ENCODE measurements at regions not wholly inside any gene's neighbourhood (a gene's known extent, or its start where the extent isn't known, plus 50 kb on each side); places are given as distances from the start of the nearest gene placed in this dataset.

DNA sequence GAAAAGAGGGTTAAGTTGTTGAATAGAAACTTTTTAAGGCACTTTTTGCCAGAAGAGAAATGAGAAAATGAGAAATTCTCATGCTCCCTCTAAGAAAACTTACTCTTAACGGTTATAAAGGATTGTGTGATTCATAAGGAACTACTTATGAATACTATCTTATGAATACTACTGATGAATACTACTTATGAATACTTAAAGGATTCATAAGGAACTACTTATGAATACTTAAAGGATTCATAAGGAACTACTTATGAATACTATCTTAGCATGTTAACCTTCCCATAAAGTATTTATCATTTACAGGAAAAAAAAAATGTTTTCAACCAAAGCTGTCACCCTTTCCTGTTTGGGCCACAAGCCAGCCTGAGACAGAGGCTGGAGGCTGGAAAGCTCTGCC is 53.1 kb upstream of the UCN3 start:
- TF ChIP-seq, protein P1, sequence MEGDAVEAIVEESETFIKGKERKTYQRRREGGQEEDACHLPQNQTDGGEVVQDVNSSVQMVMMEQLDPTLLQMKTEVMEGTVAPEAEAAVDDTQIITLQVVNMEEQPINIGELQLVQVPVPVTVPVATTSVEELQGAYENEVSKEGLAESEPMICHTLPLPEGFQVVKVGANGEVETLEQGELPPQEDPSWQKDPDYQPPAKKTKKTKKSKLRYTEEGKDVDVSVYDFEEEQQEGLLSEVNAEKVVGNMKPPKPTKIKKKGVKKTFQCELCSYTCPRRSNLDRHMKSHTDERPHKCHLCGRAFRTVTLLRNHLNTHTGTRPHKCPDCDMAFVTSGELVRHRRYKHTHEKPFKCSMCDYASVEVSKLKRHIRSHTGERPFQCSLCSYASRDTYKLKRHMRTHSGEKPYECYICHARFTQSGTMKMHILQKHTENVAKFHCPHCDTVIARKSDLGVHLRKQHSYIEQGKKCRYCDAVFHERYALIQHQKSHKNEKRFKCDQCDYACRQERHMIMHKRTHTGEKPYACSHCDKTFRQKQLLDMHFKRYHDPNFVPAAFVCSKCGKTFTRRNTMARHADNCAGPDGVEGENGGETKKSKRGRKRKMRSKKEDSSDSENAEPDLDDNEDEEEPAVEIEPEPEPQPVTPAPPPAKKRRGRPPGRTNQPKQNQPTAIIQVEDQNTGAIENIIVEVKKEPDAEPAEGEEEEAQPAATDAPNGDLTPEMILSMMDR (IDR thresholded peaks at IDR 0.05), result no peak
- Mint-ChIP-seq H3K4me3 (no peak overlapping the region), H3K4me1 (ENCODE audit: low read depth) (peaks cover under 1% of the 10 kb centered on the region), H3K27ac (no peak overlapping the region), H3K36me3 (ENCODE audit: low read depth) (no peaks in the 10 kb centered on the region), H3K9me3 (no peaks in the 10 kb centered on the region), H3K27me3 (ENCODE audit: insufficient read depth) (peaks cover 29% of the 10 kb centered on the region)
- DNase-seq, result no peak

DNA sequence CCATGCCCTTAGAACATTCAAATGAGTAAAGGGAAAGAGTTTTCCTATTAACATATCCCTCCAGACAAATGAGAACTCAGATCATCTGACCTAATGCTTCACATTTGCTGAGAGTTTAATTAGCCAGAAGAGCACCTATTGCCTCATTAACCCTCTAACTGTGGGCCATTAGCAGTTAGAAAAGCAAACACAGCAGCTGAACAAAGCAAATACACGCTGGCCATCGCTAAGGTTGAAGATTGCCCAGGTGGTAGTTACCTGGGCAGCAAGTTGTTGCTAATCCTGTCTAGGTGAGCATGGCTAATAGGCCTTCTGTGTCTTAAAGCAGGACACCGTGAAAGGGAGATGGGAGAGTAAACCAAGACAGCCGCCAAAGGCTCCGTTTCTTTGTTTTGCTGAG is 49.9 kb upstream of the UCN3 start:
- H3K4me1 Mint-ChIP-seq (ENCODE audit: low read depth), result peaks cover 19% of the 10 kb centered on the region
- H3K9me3 Mint-ChIP-seq, result no peaks in the 10 kb centered on the region
- TF ChIP-seq, protein P1 (IDR thresholded peaks at IDR 0.05), result no peak
- H3K27me3 Mint-ChIP-seq (ENCODE audit: insufficient read depth), result peaks cover 25% of the 10 kb centered on the region
- no peak overlapping the region for H3K27ac Mint-ChIP-seq
- no peak overlapping the region for H3K4me3 Mint-ChIP-seq
- no peak for DNase-seq
- H3K36me3 Mint-ChIP-seq (ENCODE audit: low read depth), result no peaks in the 10 kb centered on the region
